RCC 7860 (cell line): ENCODE measurements at regions not wholly inside any gene's neighbourhood (a gene's known extent, or its start where the extent isn't known, plus 50 kb on each side); places are given as distances from the start of the nearest gene placed in this dataset.

Source experiments
- DNase-seq: peaks from one replicate; pipeline ENCODE4 v3.0.0-alpha.2; 2015; ENCODE audit warnings: low spot score
- FAIRE-seq: peaks from 2 replicates; lab custom pipeline; 2012; peaks lifted over from hg19 to GRCh38; lab: Jason Lieb, UNC

- FAIRE-seq (peak; percentile 85), DNase-seq (peak; percentile 57)
Observed at GRCh38 chr7:68107968-68108367, 1111.3 kb downstream of the TYW1 start.

GRCh38 chr7:68109299-68109698 lies 1112.7 kb downstream of the TYW1 start:
- FAIRE-seq = no peak
- DNase-seq = no peak

DNA sequence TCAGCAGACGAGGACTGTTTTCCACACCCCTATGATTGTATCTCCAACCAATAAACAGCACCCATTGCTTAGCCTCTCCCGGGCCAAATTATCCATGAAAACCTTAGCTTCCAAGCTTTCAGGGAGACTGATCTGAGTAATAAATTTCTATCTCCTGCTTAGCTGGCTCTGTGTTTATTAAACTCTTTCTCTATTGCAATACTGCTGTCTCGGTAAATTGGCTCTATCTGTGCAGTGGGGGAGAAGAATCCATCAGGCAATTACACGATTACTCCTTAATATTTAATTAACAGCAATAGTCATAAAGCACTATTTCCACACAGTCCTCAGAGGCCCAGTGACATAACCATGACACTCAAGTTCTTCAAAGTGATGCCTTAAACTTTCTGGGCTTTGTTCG lies 1122.8 kb downstream of the TYW1 start:
- FAIRE-seq (no peak), DNase-seq (no peak)

- FAIRE-seq = no peak
- DNase-seq = no peak
Observed at GRCh38 chr7:68121056-68121455, 1124.4 kb downstream of the TYW1 start.

DNA sequence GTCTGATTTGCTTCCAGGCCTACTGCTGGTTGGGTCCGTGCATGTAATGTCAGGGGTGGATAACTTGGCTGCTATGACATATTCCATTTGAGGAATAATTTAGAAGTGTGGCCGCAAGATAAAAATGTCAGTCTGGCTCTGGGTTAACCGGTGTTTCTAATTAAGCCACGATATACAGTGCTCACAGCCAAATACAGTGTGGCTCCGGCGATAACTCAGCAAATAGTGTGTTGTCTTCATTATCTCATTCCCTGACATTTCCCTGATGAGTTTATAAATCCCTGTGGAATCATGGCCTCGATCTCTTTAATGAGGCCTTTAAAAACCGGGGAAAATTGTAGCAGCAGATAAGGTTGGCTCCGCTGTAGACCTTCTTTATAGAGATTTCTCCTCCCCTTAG lies 1125.0 kb downstream of the TYW1 start:
- no peak for FAIRE-seq
- DNase-seq = no peak

- FAIRE-seq = no peak
- no peak for DNase-seq
Observed at GRCh38 chr7:68122801-68123200, 1126.2 kb downstream of the TYW1 start.

DNA sequence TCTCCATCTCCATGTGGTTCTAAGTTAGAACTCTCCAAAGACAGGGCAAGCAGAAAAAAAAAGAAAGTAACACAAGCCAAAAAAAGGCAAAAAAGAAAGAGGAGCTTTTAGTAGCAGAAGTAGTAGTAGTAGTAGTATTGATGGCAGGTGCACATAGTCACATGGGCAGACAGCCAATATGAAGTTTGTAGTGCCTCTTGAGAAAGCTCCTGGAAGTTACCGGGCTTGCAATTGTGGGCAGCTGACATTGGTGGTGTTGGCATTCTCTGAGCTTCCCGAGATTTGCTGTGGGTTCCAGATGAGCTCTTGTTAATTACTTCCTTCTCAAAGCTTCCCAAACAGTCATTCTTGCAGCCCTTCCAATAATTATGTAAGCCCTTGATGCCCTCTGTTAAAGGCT lies 1128.5 kb downstream of the TYW1 start:
- FAIRE-seq (no peak), DNase-seq (no peak)

DNA sequence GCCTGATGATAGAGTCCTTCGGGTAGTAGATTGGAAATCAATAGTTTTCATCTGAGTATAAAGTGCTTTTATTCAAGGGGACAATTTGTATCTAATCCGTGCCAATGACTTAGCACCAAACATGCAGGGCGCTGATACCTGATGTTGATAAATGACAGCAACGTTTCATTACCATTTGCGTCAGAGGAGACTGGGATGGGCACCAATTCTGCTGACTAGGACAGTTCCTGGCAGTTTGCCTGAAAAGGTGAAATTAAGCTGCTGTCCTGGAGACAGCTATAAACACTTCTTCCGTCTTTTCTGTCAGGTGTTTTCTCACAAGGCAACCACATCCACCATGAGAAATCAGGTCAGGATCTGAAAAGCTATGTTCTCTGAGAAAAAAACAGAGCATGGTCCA lies 1136.4 kb downstream of the TYW1 start:
- FAIRE-seq (no peak), DNase-seq (no peak)

- DNase-seq (no peak), FAIRE-seq (no peak)
Observed at GRCh38 chr7:68143345-68143744, 1146.7 kb downstream of the TYW1 start.

GRCh38 chr7:68146983-68147382 lies 1150.3 kb downstream of the TYW1 start:
- DNase-seq (no peak), FAIRE-seq (no peak)

- no peak for DNase-seq
- no peak for FAIRE-seq
Observed at GRCh38 chr7:68147614-68148238, 1151.1 kb downstream of the TYW1 start.

GRCh38 chr7:68148440-68148839 lies 1151.8 kb downstream of the TYW1 start:
- FAIRE-seq (no peak), DNase-seq (no peak)

GRCh38 chr7:68152205-68152604 lies 1155.6 kb downstream of the TYW1 start:
- DNase-seq (no peak), FAIRE-seq (no peak)

DNA sequence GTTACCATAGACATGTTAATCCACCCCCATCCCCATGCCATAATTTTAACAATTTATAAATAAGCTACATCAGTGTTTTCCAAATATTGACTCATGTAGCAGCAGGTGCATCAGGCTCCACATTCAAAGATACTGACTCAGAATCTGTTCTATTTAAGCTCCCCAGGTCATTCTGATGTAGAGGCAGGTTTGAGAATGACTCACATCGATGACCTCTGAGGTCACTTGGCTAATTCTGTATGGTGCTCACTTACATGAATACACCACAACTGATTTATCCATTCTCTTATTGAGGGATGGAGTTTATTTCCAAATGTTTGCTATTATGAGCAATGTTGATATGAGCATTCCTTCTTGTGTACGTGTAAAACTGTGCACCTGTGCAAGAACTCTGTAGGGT lies 1159.0 kb downstream of the TYW1 start:
- FAIRE-seq (no peak), DNase-seq (no peak)

DNA sequence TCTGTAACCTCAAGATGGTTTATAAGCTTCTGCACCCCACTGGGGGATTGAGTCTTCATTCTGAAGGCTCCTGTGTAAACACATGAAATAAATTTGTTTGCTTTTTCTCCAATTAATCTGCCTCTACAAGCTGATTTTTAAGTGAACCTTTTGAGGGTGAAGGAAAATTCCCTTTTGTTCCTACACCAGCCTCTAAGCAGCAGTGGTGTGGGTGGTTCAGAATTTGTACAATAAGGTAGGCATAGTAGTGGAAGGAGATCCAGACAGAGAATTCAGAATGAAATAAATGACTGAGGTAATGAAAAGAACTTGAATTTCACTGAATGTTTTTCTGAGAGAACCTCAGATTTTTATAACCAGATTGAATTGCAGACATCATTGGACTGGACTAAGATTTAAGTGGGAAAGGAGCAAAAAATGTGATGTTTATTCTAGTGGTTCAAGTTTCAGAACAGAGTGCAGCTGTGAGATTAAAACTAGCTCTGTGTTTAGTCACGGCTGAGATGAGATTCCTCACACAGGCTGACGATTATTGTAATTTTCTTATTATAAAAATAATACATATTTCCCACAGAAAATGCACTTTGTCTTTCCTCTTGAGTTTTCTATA lies 1162.2 kb downstream of the TYW1 start:
- FAIRE-seq (no peak), DNase-seq (no peak)

DNA sequence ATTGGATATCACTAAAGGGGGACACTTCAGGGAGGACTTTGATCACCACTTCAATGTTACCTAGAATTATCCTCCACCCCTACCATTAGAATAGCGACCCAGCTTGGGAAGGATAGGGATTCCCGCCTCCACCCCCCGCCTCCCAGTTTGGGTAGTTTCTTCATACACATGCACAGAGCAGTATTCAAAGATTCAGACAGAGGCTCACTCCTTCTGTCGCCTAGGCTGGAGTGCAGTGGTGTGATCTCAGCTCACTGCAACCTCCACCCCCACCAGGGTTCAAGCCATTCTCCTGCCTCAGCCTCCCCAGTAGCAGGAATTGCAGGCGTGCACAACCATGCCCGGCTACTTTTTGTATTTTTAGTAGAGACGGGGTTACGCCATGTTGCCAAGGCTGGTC lies 1166.1 kb downstream of the TYW1 start:
- DNase-seq = no peak

GRCh38 chr7:68166525-68166924 lies 1169.9 kb downstream of the TYW1 start:
- no peak for DNase-seq
- no peak for FAIRE-seq

More for the DNA sequence above, 1166.1 kb downstream of the TYW1 start:
- no peak for FAIRE-seq

DNA sequence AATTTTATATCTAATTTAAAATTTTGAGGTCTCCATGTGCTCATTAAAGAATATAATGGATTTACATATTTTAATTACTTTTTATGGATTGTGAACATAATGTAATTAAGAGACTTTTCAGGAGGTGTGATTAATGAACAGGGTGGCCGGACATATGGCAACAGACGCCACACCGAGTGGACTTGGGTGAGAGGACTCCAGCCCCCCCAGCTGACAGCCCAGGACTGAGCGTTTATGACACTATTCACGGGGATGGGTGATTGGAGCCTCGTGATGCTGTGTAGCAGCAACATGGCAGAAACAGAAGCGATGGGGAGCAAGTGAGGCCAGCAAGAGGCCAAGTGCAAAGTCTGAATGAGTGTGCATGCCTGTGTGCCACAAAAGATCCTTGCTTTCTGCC lies 1176.9 kb downstream of the TYW1 start:
- DNase-seq (no peak), FAIRE-seq (no peak)

- FAIRE-seq (peak; percentile 54), DNase-seq (peak; percentile 72)
Observed at GRCh38 chr7:68176974-68177373, 1180.3 kb downstream of the TYW1 start.

- DNase-seq = no peak
- FAIRE-seq = no peak
Observed at GRCh38 chr7:68180761-68181160, 1184.1 kb downstream of the TYW1 start.

DNA sequence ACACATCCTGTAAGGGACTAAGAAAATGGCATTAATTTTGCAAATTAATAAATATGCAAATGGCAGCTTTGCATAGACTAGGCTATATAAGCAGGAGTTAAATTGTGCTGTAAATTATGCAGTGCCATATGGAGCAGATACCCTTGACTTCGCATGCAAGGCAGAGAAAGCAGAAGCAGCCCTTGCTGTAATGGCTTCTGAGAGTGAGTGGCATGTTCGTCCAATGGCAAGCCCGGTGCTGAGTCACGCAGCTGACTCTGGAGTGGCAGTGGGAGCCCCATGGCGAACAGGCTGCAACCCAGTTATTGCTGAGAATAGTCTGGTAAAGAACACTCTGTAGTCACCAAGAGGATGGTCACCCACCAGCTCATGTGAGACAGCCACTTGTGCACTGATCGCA lies 1186.5 kb downstream of the TYW1 start:
- no peak for FAIRE-seq

DNA sequence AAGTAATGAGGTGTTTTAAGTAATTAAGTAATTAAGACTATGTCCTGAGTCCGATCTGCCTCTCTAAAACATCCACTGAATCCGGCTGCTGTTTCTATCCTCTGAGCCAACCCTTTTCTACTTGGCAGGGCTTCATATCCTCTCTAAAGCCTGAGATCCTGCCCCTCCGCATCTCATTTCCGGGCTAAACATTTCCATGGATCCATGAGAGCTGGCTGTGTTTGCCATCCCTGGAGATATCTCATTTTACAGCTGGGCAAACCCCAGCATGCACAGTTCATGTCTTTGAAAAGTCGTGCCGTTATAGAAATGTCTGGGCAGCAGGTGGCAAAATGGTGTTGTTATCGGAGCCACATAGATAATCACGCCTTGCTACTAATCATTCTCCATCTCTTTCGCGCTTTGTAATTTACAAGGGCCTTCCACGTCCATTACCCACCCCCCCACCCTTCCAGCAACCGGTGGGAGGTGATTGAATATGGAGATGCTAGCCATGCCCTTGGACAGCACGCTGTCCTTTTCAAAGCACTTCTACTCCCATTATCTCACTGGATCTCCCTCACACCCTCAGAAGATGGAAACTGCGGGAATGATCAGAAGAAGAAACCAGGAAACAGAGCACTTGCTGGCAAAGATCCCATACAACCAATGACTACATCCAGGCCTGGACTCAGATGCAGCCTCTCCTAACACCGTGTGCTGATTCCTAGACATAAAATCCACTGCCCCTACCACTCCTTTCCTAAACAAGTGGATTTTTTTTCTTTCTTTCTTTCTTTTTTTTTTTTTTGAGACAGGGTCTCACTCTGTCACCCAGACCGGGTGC lies 1189.2 kb downstream of the TYW1 start:
- FAIRE-seq (no peak), DNase-seq (no peak)

More for the DNA sequence above, 1186.5 kb downstream of the TYW1 start:
- no peak for DNase-seq
